DMS79 treated with DMSO at 0.1 percent for 48 hours (cell line): ENCODE measurements at regions not wholly inside any gene's neighbourhood (a gene's known extent, or its start where the extent isn't known, plus 50 kb on each side); places are given as distances from the start of the nearest gene placed in this dataset.

Source experiments
- DNase-seq: peaks from one replicate; lab custom pipeline; 2025; lab: John Stamatoyannopoulos, UW

DNA sequence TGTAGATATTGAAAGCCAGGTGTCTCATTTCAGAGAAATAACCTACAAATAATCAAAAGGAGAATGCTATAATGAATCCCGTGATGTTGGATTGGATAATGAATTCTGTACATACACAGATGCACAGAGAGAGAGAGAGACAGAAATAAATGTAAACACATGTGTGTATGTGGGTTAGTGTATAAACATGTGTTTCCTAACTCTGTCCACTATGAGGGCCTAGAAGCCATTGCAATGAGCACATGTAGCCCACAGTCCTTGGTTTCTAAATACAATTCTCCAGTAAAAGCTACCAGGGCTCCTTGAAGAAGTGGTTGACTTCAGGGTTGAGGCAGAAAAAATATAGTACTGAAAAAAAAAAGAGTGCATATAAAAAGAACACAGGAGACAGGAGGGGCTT lies 109.5 kb downstream of the INHBB start:
- no peak for DNase-seq

DNA sequence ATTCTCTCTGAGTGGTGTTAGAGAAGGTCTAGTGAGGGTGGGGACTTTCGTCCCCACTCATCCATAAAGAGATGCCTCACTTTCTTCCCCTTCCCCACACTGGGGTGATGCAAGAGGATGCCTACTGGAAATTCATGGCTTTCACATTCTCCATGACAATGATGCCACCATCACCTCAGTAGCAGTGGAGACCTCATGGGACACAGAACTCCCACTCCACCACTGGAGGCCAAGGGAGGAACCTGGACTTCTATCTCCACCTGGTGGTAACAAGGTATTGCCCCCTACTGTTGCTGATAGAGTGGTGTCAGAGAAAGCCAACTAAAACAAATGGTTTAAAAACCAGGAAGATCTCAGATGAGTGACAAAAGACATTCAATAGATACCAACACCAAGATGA lies 110.9 kb downstream of the INHBB start:
- no peak for DNase-seq

DNA sequence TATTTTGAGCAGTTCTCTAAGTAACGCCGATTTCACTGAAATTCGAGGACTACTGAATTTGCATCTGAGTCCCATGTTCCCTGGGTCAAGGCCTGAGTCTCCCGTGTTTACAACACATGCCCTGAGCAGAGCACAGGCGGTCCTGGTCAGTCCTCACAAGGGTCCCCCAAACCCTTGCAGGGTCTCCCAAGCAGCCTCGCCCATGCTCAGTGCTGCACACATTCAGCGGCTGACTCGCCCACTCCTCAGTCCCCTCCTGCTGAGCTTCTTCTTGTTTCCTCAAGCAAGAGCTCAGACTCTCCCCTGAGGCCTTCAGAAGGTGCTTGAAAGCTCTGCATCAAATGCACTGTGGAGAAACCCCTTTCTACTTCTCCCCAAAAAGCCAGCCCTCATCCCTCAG lies 114.6 kb downstream of the INHBB start:
- DNase-seq, result no peak

DNA sequence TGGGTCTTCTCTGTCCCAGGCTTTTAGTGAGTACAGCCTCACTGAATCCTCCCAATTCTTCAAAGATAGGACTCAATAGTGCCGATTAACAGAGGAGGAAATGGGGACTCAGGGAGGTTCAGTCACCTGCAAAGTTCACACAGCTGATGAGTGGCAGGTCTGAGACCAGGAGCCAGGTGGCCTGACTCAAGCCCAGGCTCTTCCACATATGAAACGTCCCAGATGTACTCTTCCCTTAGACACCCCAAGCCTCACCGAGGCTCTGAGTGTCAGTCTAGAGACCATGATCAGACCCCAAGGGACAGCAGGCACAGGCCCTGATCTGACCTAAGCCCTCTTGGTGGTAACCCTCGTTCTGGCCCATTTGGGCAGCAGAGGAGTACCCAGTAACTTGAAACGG lies 115.2 kb downstream of the INHBB start:
- no peak for DNase-seq

DNA sequence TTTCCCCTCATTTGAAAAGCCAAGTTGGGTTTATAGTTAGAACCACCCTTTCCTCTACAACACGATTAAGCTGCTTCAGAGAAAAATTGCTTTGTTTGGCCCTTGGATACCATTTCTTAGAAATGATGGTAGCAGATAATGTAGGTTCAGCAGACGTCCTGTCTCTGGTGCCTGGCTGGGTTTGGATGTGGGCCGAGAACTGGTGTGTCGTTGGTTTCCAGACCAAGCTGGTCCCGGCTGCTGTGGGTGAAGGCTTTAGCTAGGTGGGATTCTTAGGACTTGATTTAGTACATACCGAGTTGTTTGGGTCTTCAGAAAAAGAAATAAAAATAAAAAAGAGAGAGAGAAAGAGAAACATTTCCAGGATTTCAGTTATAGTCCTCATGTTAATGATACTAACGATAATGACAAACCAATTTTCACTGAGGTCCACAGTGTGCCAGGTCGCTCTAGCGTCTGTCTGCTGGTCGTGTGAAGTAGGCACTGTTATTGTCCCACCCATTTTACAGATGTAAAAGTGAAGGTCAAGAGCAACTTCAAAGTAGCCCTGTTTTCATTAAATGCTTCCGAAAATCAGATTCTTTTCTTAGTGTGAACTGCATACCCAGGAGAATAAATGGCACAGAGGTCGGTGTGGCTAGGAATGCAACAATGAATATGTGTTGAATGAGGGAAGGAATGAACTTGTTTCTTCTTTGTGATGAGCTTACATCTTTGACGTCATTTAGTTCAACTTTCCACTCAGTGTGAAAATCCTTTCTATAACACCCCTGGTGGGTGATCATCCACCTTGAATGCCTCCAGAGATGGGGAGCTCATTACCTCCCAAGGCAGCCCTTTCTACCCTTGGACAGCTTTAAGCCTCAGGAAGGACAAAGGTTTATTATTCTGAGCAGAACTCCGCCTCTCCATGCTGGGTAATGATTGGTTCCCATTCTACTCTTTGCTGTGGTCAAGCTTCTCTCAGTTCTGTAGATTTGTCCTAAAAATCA lies 115.9 kb downstream of the INHBB start:
- DNase-seq, result no peak

DNA sequence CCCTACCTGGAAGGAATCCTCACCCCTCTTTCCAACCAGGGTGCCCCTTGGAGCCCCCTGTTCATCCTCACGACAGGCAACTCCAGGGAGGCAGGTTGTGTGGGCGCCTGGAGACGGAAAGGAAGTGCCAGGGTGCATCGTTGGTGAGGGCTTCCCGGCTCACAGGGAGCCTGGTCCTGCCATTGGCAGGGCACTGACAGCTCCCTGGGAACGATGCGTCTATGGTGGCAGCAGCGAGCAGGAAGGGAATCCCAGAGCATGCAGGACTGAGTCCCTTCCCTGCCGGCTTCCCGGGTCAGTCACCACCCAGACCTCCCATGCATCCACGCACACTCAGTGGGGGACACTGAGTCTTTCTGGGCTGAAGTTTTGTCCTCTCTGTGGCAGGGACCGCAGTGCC lies 117.6 kb downstream of the INHBB start:
- DNase-seq, result no peak

DNA sequence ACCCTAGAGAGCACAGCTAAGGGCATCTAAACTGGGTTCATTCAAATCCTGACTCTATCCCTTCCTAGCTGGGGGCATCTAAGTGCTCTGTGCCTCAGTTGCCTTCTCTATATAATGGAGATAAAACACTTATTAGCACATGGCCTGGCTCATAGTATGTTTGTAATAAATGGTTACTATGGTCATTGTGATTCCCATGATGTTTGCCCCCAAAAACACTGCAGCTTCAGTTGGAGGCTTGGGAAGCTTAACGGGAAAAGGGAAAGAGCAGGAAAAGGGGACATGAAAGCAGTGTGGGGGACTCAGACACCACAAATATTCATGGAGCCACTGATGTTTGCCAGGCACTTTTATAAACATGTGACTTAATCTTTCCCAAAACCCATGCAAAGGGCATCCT lies 118.1 kb downstream of the INHBB start:
- DNase-seq, result no peak

DNA sequence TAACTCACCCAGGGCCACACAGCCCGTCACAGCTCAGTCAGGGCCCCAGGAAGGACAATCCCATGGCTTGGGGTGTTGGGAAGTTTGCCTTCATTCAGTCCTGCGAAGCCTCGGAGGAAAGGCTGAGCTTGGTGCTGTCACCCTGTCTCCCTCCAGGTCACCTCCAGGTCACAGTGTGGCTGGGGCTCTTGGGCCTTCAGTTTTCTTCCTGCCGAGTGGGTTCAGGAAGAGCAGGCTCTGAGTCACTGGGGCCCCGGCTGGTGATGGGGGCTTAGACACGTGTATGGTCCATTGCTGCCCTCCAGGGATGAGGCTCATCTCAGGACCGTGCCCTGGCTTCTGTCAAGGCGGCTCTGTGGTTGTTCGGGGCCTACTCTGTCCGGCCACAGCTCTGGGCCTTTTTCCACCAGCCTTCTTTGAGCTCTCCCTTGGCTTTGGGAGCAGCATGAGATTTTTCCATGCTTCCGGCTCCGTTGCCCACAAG lies 118.6 kb downstream of the INHBB start:
- no peak for DNase-seq

DNA sequence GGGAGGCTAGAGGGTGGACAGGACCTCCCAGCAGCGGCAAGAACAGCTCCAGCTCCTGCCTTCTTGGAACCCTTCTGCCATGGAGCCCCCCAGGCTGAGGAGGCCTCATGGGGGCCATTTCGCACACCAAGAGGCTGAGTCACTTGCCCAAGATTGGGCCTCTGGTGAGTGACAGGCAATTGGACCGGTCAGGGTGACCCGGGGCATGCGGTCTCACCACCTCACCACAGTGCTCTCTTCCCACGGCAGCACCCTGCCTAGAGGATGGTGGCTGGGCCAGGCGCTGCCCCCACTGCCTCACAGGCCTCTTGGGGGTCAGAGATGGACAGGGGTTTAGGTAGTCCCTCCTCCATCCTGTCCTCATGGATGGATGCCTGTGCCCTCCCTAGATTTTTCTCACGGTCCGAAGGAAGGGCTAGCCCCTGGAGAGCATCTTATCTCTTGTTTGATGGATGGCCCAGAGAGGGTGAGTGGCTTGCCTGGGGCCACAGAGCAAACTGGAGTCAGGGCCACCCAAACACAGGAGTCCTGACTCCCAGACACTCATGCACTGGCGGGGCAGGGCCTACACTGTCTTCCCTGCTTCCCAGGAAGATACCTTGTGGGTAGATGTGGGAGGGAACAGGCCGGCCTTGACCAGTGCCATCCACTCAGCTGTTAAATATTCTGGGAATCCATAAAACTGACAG lies 119.2 kb downstream of the INHBB start:
- no peak for DNase-seq

DNA sequence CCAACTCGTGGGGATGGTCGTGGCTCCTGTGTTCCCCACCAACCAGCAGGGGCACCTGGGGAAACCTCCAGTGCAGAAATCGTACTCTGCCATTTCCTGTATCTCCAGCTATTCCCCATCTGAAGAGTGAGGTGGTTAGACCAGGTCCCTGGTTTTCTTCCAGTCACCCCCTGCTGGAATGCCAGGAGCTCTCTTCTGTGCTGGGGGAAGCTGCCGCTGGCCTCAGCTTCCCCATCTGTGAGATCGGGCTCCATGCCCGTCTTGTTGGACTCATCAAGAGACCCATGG lies 119.7 kb downstream of the INHBB start:
- DNase-seq, result no peak

DNA sequence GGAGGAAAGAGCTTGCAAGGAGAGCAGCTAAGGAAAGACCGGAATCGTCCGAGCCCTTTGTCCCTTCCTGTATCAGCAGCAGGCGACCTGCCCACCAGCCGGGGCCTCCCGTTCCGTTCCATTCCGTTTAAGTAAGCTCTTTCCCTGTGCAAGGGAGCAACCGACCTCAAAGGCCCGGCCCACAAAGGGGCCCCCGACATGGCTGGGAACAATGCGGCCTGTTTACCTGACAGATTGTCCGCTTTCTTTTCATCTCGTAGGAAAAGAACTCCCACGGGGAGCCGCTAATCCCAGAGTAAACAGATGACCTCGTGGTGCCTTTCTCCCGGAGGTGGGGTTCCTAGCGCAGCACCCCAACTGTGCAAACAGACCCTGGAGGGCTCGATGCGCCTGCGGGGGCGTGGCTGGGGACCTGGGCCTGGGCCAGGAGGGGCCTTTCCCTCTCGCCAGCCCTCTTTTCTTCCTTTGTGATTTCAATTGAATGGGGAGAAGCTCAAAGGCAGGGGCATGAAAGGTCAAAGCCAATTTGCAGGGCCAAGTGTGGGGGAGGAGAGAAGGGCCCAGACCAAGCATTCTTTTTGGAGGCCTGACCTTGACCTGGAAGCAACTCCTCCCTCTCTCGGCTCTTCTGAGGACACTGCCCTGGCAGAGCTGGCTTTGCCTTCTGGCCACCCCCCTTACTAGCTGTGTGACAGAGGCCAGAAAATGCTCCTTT lies 120.2 kb downstream of the INHBB start:
- no peak for DNase-seq

DNA sequence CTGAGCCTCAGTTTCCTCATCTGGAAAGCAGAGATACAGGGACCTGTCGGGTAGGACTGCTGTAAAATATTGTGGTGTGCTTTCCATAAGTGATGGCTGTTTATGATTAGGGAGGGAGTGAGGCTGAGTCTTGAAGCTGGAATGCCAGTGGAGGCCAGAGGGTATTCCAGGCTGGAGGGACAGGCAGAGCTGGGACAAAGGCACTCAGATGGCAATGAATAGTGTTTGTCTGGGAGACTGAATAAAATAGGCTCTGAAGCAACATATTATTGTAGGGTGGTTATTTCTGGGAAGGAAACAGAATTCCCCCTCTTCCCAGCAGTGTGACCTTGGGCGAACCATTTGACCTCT lies 120.7 kb downstream of the INHBB start:
- DNase-seq, result no peak

DNA sequence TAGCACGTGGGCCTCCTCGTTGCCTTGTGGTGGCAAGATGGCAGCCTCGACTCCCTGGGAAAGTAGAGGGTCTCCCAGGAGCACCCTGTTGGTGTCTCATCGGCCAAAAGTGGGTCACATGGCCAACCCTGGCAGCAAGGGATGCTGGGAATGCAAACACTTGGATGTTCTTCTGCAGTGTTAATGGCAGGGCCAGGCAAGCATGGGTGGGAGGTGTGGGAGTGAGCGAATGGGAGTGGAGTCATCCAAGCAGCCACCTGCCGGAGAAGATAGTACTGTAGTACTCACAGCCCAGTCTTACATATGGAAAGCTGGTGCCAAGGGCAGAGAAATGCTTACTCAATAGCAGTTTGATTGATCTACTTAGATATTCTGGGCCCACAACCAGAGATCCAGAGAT lies 122.2 kb downstream of the INHBB start:
- DNase-seq, result no peak

DNA sequence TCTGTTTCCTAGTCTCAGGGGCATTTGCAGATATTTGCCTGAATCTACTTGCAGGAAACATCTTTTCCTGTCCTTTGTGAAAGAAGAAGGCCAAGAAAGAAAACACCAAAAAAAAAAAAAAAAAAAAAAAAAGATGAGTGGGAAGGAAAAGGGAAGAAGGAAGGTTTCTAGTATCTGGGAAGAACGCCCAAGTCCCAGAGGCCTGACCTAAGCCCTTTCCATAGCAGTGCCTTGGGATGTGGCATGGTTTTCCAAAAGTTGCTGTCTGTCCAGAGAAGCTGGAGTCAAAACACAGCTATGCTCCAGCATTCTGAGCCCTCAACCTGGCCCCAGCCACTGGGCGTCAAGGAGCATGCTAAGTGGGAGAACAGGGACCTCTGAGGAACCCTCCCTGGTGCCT lies 123.5 kb downstream of the INHBB start:
- no peak for DNase-seq

DNA sequence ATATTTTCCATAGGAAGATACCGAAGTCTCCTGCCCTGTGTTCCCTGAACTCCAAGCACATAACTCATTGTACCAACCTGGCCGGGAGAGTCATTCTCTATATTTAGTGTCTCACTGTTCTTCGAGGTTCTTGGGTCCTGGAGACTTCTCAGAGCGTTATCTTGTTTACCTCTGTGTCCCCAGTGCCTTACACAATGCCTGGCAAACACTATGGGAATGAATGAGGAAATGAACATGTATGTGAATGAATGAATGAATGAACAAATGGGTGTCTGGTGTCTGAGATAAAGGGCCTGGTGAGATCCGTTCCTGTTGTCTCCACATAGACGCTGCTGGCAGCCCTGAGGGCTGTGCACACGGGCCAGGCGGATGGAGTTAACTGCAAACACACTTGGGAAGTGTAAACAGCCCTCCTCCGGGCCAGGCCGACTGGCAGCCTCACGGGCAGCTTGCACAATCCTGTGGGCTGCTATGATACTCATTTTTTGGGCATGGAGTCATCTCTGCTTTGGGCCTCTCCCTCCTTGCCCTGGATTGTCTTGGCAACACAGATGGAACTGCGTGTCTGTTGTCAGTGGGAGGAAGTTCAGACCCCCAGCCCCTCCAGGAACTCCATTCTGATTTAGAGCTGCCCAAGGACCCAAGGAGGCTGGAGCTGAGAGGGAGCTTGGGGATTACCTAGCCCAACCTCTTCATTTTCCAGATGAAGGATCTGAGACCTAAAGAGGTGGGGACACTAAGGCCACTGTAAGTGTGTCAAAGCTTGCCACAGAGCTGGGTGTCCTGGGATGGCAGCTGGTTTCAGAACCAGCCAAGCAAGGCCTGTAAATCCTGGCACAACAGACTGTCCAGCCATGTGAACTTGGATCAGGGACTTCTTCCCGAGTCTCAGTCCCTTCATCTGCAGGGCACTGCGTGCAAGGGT lies 124.4 kb downstream of the INHBB start:
- no peak for DNase-seq

DNA sequence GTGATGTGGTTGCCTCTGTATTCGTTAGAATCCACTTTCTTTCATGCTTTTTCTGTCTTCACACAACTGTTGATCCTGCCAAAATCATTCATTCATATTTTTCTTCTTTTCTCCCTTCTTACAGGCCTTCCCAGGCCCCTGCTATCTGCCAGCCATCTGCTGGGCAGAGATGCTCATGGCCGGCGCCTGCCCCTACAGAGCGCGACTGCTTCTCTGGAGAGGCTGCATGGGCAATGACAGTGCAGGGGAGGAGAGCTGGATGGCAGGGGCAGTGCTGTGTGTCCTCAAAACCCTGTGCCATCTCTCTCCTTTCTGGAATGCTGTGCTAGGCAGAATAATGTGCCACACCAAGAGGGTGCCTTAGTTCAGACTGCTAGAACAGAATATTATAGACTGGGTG lies 125.2 kb downstream of the INHBB start:
- DNase-seq, result no peak

DNA sequence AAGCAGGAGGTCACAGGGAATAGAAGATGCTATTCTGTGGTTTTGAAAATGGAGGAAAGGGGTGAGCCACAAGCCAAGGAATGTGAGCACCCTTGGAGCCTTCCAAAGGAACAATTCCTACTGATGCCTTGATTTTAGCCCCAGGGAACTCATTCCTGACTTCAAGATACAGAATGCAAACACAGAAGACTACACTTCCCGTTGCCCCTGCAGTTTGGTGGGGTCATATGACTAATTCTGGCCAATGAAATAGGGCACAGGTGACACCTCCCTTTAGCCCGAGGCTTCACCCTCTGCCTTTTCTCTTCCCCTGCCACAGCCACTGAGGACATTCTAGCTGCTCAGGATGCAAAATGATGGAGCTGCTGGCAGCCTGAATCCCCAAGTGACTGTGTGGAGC lies 126.1 kb downstream of the INHBB start:
- DNase-seq, result no peak

DNA sequence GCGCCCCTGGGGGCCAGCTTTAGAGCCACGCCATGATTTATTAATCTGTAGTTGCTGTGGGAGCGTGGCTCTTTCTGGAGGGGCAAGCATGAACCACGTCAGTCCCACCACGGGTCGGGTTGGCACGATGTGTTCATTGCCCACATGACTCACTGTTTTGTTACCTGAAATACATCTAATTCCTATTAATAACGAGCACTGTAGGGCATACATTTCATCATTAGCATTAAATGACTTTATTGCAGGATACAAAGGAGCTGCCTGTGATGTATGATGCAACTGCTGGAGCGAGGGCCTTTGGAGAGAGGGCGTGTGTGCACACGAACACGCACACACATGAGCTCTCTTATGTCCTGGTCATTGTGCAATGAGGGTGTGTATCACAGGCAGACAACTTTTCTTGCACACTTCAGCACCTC lies 127.0 kb downstream of the INHBB start:
- DNase-seq, result no peak

DNA sequence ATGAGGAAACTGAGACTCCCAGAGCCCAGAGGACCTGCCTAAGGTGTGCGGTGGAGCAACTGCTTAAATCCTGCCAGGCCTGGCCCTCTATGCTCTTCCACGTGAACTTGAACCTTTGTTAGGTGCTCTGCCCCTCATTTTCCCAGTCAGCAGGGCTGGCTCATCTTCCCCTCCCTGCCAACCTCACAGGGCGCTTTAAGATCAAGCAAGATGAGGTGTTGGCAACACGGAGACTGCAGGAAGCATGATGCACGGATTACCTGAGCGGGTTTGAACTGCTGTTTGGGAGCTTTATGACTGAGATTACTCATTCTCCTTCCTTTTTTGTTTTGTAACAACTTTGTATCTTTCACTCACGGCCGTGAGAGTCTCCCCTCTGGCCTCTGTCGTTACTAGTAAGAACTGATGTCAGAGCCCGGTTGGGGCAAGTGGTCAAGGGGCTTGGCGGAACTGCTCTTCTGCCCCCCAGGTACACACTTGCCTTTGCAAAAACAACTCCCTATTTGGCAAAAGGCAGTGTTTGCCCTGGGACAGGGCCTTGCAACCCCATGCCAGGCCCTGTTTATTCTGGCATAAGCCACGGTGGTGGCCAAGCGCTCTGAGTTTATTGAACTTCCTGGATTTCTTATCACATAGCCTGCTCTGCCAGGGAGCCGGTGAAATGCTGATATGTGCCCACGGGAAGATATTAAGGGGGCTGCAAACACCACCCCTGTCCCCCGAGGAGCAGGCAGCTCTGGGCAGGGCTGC lies 127.8 kb downstream of the INHBB start:
- DNase-seq, result no peak

DNA sequence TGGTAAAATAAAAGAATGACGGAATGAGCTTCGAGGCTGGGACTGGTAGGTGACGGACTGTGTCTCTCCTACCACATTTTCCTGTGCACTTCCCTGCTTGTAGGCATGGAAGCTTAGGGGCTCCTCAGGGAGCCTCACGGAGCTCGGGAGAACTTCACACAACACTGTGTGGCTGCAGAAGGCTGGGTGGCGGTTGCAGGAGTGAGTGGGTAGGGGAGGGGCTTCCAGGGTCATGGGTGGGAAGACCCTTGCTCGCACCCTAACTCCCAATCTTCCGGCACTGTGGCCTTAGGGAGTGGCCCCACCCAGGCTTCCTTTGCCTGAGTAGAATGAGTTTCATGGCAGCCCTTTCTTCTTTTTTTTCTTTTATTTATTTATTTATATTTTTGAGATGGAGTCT lies 128.6 kb downstream of the INHBB start:
- DNase-seq, result no peak

DNA sequence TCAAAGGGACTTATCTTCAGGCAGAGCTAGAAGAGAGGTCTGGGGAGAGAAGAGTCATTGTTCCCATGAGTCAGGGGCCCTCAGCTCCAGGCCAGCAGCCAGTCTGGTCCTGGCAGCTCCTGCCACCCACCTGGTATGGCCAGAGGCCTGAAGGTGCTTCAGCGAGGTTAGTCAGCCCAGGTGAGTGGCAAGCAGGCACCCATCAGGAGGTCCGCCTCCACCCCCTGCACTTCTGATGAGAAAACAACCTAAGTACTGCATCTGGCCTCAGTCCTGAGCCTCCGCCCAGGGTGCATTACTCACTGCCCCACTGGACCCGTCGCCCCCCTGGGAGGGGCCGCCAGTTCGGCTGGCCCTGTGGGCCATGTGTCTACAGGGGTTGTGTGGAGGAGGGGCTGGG lies 130.2 kb downstream of the INHBB start:
- no peak for DNase-seq
